ENCODE measurements at regions not wholly inside any gene's neighbourhood (a gene's known extent, or its start where the extent isn't known, plus 50 kb on each side); places are given as distances from the start of the nearest gene placed in this dataset.

DNA sequence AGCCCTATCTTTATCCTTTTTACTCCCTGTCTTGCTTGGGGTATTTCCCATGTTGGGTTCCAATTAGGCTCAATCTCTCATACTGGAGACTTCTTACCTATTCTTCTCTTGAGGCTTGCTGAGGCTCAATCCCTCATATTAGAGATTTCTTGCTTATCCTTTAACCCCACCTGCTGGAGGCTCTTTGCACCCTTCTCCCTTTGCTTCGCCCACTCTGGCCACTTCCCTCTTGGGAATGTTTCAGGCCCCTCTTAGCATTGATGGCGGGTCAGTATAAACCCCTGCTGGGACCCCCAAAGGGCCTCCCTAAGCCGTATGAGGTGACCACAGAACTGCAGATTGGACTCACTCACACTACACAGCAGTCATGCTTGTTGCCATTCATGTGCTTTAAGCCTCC lies 69.3 kb upstream of the CDK20 start:
- H3K4me1 Mint-ChIP-seq, result peaks cover 0 to 3% (median 0%) of the 10 kb centered on the region in 7 donors
- no peaks in the 10 kb centered on the region for H3K27me3 ChIP-seq (ENCODE audit: control insufficient read depth in 2 of 2, insufficient read depth in 2 of 2, low read length in 2 of 2)
- H3K9me3 ChIP-seq (ENCODE audit: control insufficient read depth in 2 of 3, low read length in 3 of 3), result peaks cover 0 to 14% (median 8%) of the 10 kb centered on the region in 3 experiments
- H3K4me3 Mint-ChIP-seq, result no peak overlapping the region
- H3K27ac ChIP-seq (ENCODE audit: low read depth, low read length), result no peak overlapping the region
- ChIA-PET POLR2A (no interaction called here), CTCF (no interaction called here)
- H3K36me3 Mint-ChIP-seq, result peaks cover 0 to 13% (median 4%) of the 10 kb centered on the region in 5 donors
- H3K27ac Mint-ChIP-seq, result no peak overlapping the region
- no peak for ATAC-seq
- intact Hi-C loops (cut with micrococcal nuclease), result no loop called here
- no peak for DNase-seq
- H3K4me3 ChIP-seq (ENCODE audit: low read length), result no peak overlapping the region
- peaks cover 0 to 22% (median 13%) of the 10 kb centered on the region in 5 donors for H3K27me3 Mint-ChIP-seq
- peaks cover 10 to 41% (median 18%) of the 10 kb centered on the region in 11 donors for H3K9me3 Mint-ChIP-seq
- no peaks in the 10 kb centered on the region for H3K36me3 ChIP-seq (ENCODE audit: control insufficient read depth in 2 of 3, insufficient read depth in 3 of 3, low read length in 3 of 3)
- no peaks in the 10 kb centered on the region for H3K4me1 ChIP-seq (ENCODE audit: control insufficient read depth in 2 of 2, insufficient read depth in 2 of 2, low read length in 2 of 2)

DNA sequence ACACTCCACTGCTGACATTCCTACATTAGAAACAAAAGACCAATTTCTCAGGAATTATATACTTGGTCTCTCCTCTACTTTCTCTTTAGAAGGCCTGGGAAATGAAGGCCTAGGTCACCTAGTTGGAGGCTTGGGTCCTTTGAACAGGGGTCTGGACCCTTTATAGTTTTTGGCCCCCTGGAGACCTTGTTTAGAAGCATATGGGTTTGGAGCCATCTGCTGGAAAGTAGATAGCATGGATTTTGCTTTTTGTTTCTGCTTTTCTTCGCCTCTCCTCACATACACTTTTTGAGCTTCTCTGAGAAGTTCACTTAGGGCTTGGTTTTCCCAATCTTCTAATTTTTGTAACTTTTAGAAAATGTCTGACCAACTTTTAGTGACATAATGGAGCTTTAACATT lies 67.1 kb upstream of the CDK20 start:
- DNase-seq (no peak), ATAC-seq (no peak)
- no peak overlapping the region for H3K4me3 Mint-ChIP-seq
- no peaks in the 10 kb centered on the region for H3K4me1 Mint-ChIP-seq
- intact Hi-C loops (cut with micrococcal nuclease), result no loop called here
- ChIA-PET CTCF (no interaction called here), POLR2A (no interaction called here)
- H3K27me3 Mint-ChIP-seq, result peaks cover 0 to 13% (median 7%) of the 10 kb centered on the region in 5 donors
- Histone ChIP-seq H3K27ac (ENCODE audit: low read depth, low read length) (no peak overlapping the region), H3K4me1 (ENCODE audit: control insufficient read depth in 2 of 2, insufficient read depth in 2 of 2, low read length in 2 of 2) (no peaks in the 10 kb centered on the region), H3K9me3 (ENCODE audit: control insufficient read depth in 2 of 3, low read length in 3 of 3) (peaks cover 0 to 30% (median 8%) of the 10 kb centered on the region in 3 experiments), H3K4me3 (ENCODE audit: low read length) (no peak overlapping the region), H3K27me3 (ENCODE audit: control insufficient read depth in 2 of 2, insufficient read depth in 2 of 2, low read length in 2 of 2) (no peaks in the 10 kb centered on the region), H3K36me3 (ENCODE audit: control insufficient read depth in 2 of 3, insufficient read depth in 3 of 3, low read length in 3 of 3) (no peaks in the 10 kb centered on the region)
- peaks cover 0 to 13% (median 10%) of the 10 kb centered on the region in 5 donors for H3K36me3 Mint-ChIP-seq
- H3K9me3 Mint-ChIP-seq, result peaks cover 10 to 61% (median 25%) of the 10 kb centered on the region in 11 donors
- no peak overlapping the region for H3K27ac Mint-ChIP-seq

DNA sequence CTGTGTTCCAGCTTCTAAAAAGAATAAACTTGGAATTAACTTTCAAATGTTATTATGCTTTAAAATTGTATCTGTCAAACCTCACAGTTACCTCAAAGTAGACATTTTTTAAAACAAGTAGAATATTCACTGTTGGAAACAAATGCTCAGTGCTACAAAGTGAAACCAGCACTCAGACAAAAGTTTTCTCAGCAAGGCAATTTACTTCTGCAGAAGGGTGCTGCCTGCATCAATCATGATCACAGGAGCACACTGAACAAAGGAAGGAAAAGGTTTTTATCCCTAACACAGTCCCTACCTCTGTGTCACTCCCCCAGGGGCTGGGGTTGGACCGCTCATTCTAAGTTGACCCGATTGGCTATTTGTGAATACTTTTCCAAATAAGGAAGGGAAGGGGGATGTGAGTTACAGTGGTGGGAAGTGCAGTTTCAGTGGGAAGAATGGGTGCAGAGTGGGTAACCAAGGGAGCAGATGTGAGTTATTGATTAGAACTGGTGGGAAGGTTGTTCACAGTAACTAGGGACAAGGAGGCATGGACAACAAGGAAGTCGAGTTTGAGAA lies 63.0 kb upstream of the CDK20 start:
- H3K27me3 ChIP-seq (ENCODE audit: control insufficient read depth in 2 of 2, insufficient read depth in 2 of 2, low read length in 2 of 2), result no peaks in the 10 kb centered on the region
- H3K4me1 ChIP-seq (ENCODE audit: control insufficient read depth in 2 of 2, insufficient read depth in 2 of 2, low read length in 2 of 2), result no peaks in the 10 kb centered on the region
- H3K4me1 Mint-ChIP-seq, result no peaks in the 10 kb centered on the region
- intact Hi-C loops (cut with micrococcal nuclease), result no loop called here
- ATAC-seq, result no peak
- H3K27ac ChIP-seq (ENCODE audit: low read depth, low read length), result no peak overlapping the region
- peaks cover 0 to 9% (median 0%) of the 10 kb centered on the region in 5 donors for H3K36me3 Mint-ChIP-seq
- H3K27me3 Mint-ChIP-seq, result peaks cover 0 to 18% (median 5%) of the 10 kb centered on the region in 5 donors
- peaks cover 0 to 20% (median 0%) of the 10 kb centered on the region in 3 experiments for H3K9me3 ChIP-seq (ENCODE audit: control insufficient read depth in 2 of 3, low read length in 3 of 3)
- no peak overlapping the region for H3K4me3 Mint-ChIP-seq
- no peak for DNase-seq
- CTCF ChIA-PET, result interaction anchor here (0.6 kb wide), 1 partner anchor 700 kb away, joined by 3 read pairs; no protein-coding TSS in a partner anchor
- H3K27ac Mint-ChIP-seq, result no peak overlapping the region
- POLR2A ChIA-PET, result no interaction called here
- no peak overlapping the region for H3K4me3 ChIP-seq (ENCODE audit: low read length)
- peaks cover 4 to 47% (median 15%) of the 10 kb centered on the region in 11 donors for H3K9me3 Mint-ChIP-seq
- H3K36me3 ChIP-seq (ENCODE audit: control insufficient read depth in 2 of 3, insufficient read depth in 3 of 3, low read length in 3 of 3), result no peaks in the 10 kb centered on the region

DNA sequence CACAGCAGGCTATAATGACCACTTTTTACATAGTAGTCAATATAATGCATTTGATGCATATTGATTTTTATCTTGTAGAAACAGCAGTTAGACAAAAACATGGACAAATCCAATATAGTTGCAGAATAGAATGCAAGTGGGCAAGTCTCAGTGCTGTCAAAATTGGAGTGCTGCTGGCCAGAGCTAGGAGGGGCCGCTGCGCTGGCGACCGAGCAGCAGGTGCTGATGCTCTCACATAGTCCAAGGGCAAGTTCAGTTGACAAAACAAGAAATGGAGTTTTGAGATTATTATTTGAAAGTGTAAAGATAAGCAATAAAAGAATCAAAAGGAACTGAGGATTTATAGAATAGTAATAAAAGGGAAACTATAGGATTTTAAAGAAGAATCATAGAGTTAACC lies 60.6 kb upstream of the CDK20 start:
- H3K9me3 ChIP-seq (ENCODE audit: control insufficient read depth in 2 of 3, low read length in 3 of 3), result peaks cover 0 to 20% (median 0%) of the 10 kb centered on the region in 3 experiments
- no peaks in the 10 kb centered on the region for H3K36me3 ChIP-seq (ENCODE audit: control insufficient read depth in 2 of 3, insufficient read depth in 3 of 3, low read length in 3 of 3)
- H3K27ac ChIP-seq (ENCODE audit: low read depth, low read length), result no peak overlapping the region
- H3K4me1 ChIP-seq (ENCODE audit: control insufficient read depth in 2 of 2, insufficient read depth in 2 of 2, low read length in 2 of 2), result no peaks in the 10 kb centered on the region
- no peaks in the 10 kb centered on the region for H3K4me1 Mint-ChIP-seq
- ATAC-seq (no peak), DNase-seq (no peak)
- peaks cover 0 to 11% (median 6%) of the 10 kb centered on the region in 5 donors for H3K27me3 Mint-ChIP-seq
- H3K27me3 ChIP-seq (ENCODE audit: control insufficient read depth in 2 of 2, insufficient read depth in 2 of 2, low read length in 2 of 2), result no peaks in the 10 kb centered on the region
- H3K36me3 Mint-ChIP-seq, result peaks cover 0 to 9% (median 0%) of the 10 kb centered on the region in 5 donors
- CTCF ChIA-PET, result no interaction called here
- H3K9me3 Mint-ChIP-seq, result peaks cover 4 to 47% (median 13%) of the 10 kb centered on the region in 11 donors
- POLR2A ChIA-PET, result no interaction called here
- no peak overlapping the region for H3K4me3 Mint-ChIP-seq
- intact Hi-C loops (cut with micrococcal nuclease), result no loop called here
- no peak overlapping the region for H3K27ac Mint-ChIP-seq
- no peak overlapping the region for H3K4me3 ChIP-seq (ENCODE audit: low read length)

DNA sequence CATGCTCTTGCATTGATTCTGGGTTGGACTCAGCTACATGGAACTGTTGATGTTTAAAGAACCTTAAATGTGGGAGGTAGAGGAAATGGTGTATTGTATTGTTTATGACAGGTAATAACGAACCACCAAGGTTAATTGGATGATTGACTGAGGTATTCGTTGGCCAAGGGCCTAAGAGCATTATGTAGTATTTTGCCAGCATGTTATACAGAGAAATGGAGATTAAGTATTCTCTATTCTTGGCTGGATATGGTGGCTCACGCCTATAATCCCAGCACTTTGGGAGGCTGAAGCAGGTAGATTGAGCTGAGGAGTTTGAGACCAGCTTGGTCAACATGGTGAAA lies 59.0 kb upstream of the CDK20 start:
- ChIA-PET CTCF (no interaction called here), POLR2A (no interaction called here)
- ATAC-seq, result no peak
- Mint-ChIP-seq H3K27me3 (peaks cover 0 to 11% (median 6%) of the 10 kb centered on the region in 5 donors), H3K36me3 (peaks cover 0 to 9% (median 0%) of the 10 kb centered on the region in 5 donors), H3K9me3 (peaks cover 4 to 32% (median 10%) of the 10 kb centered on the region in 11 donors), H3K4me1 (no peaks in the 10 kb centered on the region), H3K4me3 (no peak overlapping the region), H3K27ac (no peak overlapping the region)
- intact Hi-C loops (cut with micrococcal nuclease), result no loop called here
- H3K9me3 ChIP-seq (ENCODE audit: control insufficient read depth in 2 of 3, low read length in 3 of 3), result peaks cover 0 to 20% (median 0%) of the 10 kb centered on the region in 3 experiments
- H3K4me3 ChIP-seq (ENCODE audit: low read length), result no peak overlapping the region
- no peaks in the 10 kb centered on the region for H3K27me3 ChIP-seq (ENCODE audit: control insufficient read depth in 2 of 2, insufficient read depth in 2 of 2, low read length in 2 of 2)
- no peaks in the 10 kb centered on the region for H3K4me1 ChIP-seq (ENCODE audit: control insufficient read depth in 2 of 2, insufficient read depth in 2 of 2, low read length in 2 of 2)
- H3K36me3 ChIP-seq (ENCODE audit: control insufficient read depth in 2 of 3, insufficient read depth in 3 of 3, low read length in 3 of 3), result no peaks in the 10 kb centered on the region
- no peak overlapping the region for H3K27ac ChIP-seq (ENCODE audit: low read depth, low read length)
- no peak for DNase-seq

DNA sequence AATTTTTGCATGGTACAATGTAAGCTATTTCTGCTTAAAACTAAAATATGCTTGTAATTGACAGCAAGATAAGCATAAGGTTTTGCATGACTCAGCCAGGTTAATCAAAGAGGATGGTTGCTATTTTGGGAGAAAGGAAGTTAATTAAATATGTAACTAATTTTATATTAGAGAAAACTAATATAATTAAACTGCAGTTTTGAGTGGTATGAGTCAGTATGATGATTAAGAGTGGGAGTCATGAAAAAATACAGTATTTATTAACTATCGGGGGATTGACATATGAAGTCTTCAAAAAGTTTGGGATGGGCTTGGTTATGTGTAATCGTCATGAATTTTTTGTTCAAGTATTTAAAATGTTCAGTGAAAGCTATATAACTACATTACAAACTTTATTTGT lies 54.0 kb upstream of the CDK20 start:
- Histone ChIP-seq H3K4me3 (ENCODE audit: low read length) (no peak overlapping the region), H3K9me3 (ENCODE audit: control insufficient read depth in 2 of 3, low read length in 3 of 3) (no peaks in the 10 kb centered on the region), H3K27ac (ENCODE audit: low read depth, low read length) (no peak overlapping the region), H3K4me1 (ENCODE audit: control insufficient read depth in 2 of 2, insufficient read depth in 2 of 2, low read length in 2 of 2) (no peaks in the 10 kb centered on the region), H3K27me3 (ENCODE audit: control insufficient read depth in 2 of 2, insufficient read depth in 2 of 2, low read length in 2 of 2) (no peaks in the 10 kb centered on the region), H3K36me3 (ENCODE audit: control insufficient read depth in 2 of 3, insufficient read depth in 3 of 3, low read length in 3 of 3) (no peaks in the 10 kb centered on the region)
- ChIA-PET POLR2A (no interaction called here), CTCF (no interaction called here)
- H3K27ac Mint-ChIP-seq, result no peak overlapping the region
- H3K4me1 Mint-ChIP-seq, result no peaks in the 10 kb centered on the region
- ATAC-seq, result no peak
- intact Hi-C loops (cut with micrococcal nuclease), result no loop called here
- H3K4me3 Mint-ChIP-seq, result no peak overlapping the region
- peaks cover 0 to 11% (median 5%) of the 10 kb centered on the region in 5 donors for H3K27me3 Mint-ChIP-seq
- no peaks in the 10 kb centered on the region for H3K9me3 Mint-ChIP-seq
- H3K36me3 Mint-ChIP-seq, result no peaks in the 10 kb centered on the region
- DNase-seq, result no peak

DNA sequence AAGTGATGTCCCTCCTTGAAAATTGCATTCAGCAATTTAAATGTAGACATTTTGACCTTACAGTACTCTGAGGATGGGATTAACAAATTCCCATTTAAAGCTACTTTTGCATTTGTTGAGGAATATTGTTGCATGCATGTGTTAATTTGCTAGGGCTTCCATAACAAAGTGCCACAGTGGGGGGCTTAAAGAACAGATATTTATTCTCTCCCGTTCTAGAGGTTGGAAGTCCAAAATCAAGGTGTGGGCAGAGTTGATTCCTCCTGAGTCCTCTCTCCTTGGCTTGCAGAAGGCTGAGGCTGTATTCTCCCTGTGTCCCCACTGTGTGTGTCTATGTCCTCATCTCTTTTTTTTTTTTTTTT lies 51.8 kb upstream of the CDK20 start:
- Histone ChIP-seq H3K9me3 (ENCODE audit: control insufficient read depth in 2 of 3, low read length in 3 of 3) (no peaks in the 10 kb centered on the region), H3K36me3 (ENCODE audit: control insufficient read depth in 2 of 3, insufficient read depth in 3 of 3, low read length in 3 of 3) (no peaks in the 10 kb centered on the region), H3K27ac (ENCODE audit: low read depth, low read length) (no peak overlapping the region), H3K27me3 (ENCODE audit: control insufficient read depth in 2 of 2, insufficient read depth in 2 of 2, low read length in 2 of 2) (no peaks in the 10 kb centered on the region), H3K4me1 (ENCODE audit: control insufficient read depth in 2 of 2, insufficient read depth in 2 of 2, low read length in 2 of 2) (no peaks in the 10 kb centered on the region), H3K4me3 (ENCODE audit: low read length) (no peak overlapping the region)
- Mint-ChIP-seq H3K4me1 (no peaks in the 10 kb centered on the region), H3K36me3 (no peaks in the 10 kb centered on the region), H3K27me3 (peaks cover 0 to 5% (median 0%) of the 10 kb centered on the region in 5 donors), H3K4me3 (no peak overlapping the region), H3K27ac (no peak overlapping the region), H3K9me3 (no peaks in the 10 kb centered on the region)
- DNase-seq, result no peak
- no peak for ATAC-seq
- CTCF ChIA-PET, result no interaction called here
- intact Hi-C loops (cut with micrococcal nuclease), result no loop called here
- POLR2A ChIA-PET, result no interaction called here

Measured in naive thymus-derived CD4-positive, alpha-beta T cell (primary cell).